Progenitor cell of endocrine pancreas (in vitro differentiated cells): ENCODE measurements at regions not wholly inside any gene's neighbourhood (a gene's known extent, or its start where the extent isn't known, plus 50 kb on each side); places are given as distances from the start of the nearest gene placed in this dataset.

Source experiments
- DNase-seq: peaks from one replicate; pipeline ENCODE4 v3.0.0; 2021; ENCODE audit warnings: low spot score; ENCODE audit not compliant: unreplicated experiment
- H3K27ac Mint-ChIP-seq: 2 replicates; pipeline ENCODE4 v1.8.0; 2021; ENCODE audit warnings: mild to moderate bottlenecking, moderate library complexity, mixed read lengths
- H3K27me3 Mint-ChIP-seq: 2 replicates; pipeline ENCODE4 v1.8.0; 2021; ENCODE audit warnings: mixed read lengths
- H3K36me3 Mint-ChIP-seq: 2 replicates; pipeline ENCODE4 v1.8.0; 2022; ENCODE audit warnings: mixed read lengths; ENCODE audit not compliant: insufficient read depth
- H3K4me1 Mint-ChIP-seq: 2 replicates; pipeline ENCODE4 v1.8.0; 2021; ENCODE audit warnings: low read depth, mixed read lengths
- H3K4me3 Mint-ChIP-seq: 2 replicates; pipeline ENCODE4 v1.8.0; 2021; ENCODE audit warnings: low read depth, mild to moderate bottlenecking, moderate library complexity, mixed read lengths
- H3K9me3 Mint-ChIP-seq: 2 replicates; pipeline ENCODE4 v1.8.0; 2021; ENCODE audit warnings: low read depth, mixed read lengths
- TF ChIP-seq, protein P1 (sequence below): fragments of 200-600 bp; sonication (generic); IDR thresholded peaks from one replicate; pipeline ENCODE4 v1.5.0; 2021; ENCODE audit warnings: antibody characterized with exemption, mild to moderate bottlenecking; ENCODE audit not compliant: unreplicated experiment

- no peaks in the 10 kb centered on the region for H3K27me3 Mint-ChIP-seq
- TF ChIP-seq, protein P1, sequence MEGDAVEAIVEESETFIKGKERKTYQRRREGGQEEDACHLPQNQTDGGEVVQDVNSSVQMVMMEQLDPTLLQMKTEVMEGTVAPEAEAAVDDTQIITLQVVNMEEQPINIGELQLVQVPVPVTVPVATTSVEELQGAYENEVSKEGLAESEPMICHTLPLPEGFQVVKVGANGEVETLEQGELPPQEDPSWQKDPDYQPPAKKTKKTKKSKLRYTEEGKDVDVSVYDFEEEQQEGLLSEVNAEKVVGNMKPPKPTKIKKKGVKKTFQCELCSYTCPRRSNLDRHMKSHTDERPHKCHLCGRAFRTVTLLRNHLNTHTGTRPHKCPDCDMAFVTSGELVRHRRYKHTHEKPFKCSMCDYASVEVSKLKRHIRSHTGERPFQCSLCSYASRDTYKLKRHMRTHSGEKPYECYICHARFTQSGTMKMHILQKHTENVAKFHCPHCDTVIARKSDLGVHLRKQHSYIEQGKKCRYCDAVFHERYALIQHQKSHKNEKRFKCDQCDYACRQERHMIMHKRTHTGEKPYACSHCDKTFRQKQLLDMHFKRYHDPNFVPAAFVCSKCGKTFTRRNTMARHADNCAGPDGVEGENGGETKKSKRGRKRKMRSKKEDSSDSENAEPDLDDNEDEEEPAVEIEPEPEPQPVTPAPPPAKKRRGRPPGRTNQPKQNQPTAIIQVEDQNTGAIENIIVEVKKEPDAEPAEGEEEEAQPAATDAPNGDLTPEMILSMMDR: no peak
- no peak for DNase-seq
- H3K4me1 Mint-ChIP-seq: no peaks in the 10 kb centered on the region
- no peak overlapping the region for H3K4me3 Mint-ChIP-seq
- H3K27ac Mint-ChIP-seq: no peak overlapping the region
- H3K9me3 Mint-ChIP-seq: peaks cover under 1% of the 10 kb centered on the region
- no peaks in the 10 kb centered on the region for H3K36me3 Mint-ChIP-seq
These were observed 234.9 kb upstream of the LMCD1 start for GRCh38 chr3:8266730-8267131.

GRCh38 chr3:8273479-8273878 lies 228.1 kb upstream of the LMCD1 start:
- TF ChIP-seq, protein P1: no peak
- H3K4me3 Mint-ChIP-seq: no peak overlapping the region
- no peak overlapping the region for H3K27ac Mint-ChIP-seq
- H3K9me3 Mint-ChIP-seq: no peaks in the 10 kb centered on the region
- DNase-seq: no peak
- no peaks in the 10 kb centered on the region for H3K36me3 Mint-ChIP-seq
- H3K4me1 Mint-ChIP-seq: no peaks in the 10 kb centered on the region
- H3K27me3 Mint-ChIP-seq: peaks cover 2% of the 10 kb centered on the region

DNA sequence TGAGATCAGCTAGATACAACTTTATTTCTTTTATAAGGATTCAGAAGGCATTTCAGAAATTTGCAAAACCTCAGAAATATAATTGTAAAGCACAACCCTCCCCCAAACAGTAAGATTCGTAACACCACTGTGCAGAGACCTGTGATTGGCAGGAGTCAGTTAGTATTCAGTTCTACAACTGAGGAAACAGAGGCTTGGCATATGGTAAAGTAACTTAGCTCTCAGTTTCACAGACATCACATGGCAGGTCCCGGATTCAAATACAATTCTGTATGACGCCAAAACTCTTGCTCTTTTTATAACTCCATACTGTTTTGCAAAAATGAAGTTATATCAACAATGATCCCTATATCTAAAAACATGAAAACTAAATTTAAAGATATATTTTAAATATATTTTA lies 225.6 kb upstream of the LMCD1 start:
- H3K9me3 Mint-ChIP-seq: no peaks in the 10 kb centered on the region
- DNase-seq: no peak
- no peaks in the 10 kb centered on the region for H3K36me3 Mint-ChIP-seq
- TF ChIP-seq, protein P1: no peak
- no peak overlapping the region for H3K27ac Mint-ChIP-seq
- H3K4me1 Mint-ChIP-seq: no peaks in the 10 kb centered on the region
- peaks cover 6% of the 10 kb centered on the region for H3K27me3 Mint-ChIP-seq
- H3K4me3 Mint-ChIP-seq: no peak overlapping the region

- TF ChIP-seq, protein P1: no peak
- Mint-ChIP-seq H3K4me3 (no peak overlapping the region), H3K36me3 (no peaks in the 10 kb centered on the region), H3K4me1 (no peaks in the 10 kb centered on the region), H3K27ac (no peak overlapping the region), H3K27me3 (peaks cover 6% of the 10 kb centered on the region), H3K9me3 (no peaks in the 10 kb centered on the region)
- DNase-seq: no peak
These were observed 225.1 kb upstream of the LMCD1 start for GRCh38 chr3:8276506-8276905.

GRCh38 chr3:8278448-8278847 lies 223.2 kb upstream of the LMCD1 start:
- peaks cover 6% of the 10 kb centered on the region for H3K27me3 Mint-ChIP-seq
- no peaks in the 10 kb centered on the region for H3K4me1 Mint-ChIP-seq
- TF ChIP-seq, protein P1: no peak
- no peak overlapping the region for H3K27ac Mint-ChIP-seq
- H3K4me3 Mint-ChIP-seq: no peak overlapping the region
- H3K9me3 Mint-ChIP-seq: no peaks in the 10 kb centered on the region
- no peak for DNase-seq
- no peaks in the 10 kb centered on the region for H3K36me3 Mint-ChIP-seq

DNA sequence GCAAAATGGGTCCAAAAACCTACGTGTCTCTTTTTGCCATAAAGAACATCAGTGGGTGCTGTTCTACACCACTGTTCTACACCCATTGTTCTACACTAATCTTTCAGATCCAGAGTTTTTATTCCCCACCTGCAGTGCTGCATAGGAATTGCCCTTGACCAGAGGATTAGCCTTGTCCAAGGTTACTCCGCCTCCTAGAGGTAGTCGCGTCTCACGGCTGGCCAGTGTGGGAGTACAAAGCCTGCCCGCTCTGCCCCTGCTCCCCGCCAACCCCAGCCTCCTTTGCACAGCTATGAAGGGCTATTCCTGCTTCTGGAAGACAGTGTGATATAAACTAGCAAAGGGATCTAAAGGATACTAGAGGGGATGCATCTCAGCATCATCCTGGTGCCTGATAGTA lies 222.1 kb upstream of the LMCD1 start:
- Mint-ChIP-seq H3K36me3 (no peaks in the 10 kb centered on the region), H3K27ac (no peak overlapping the region), H3K4me3 (no peak overlapping the region), H3K4me1 (no peaks in the 10 kb centered on the region), H3K27me3 (peaks cover 3% of the 10 kb centered on the region), H3K9me3 (no peaks in the 10 kb centered on the region)
- DNase-seq: no peak
- TF ChIP-seq, protein P1: no peak
